HEK293 (cell line): ENCODE measurements at regions not wholly inside any gene's neighbourhood (a gene's known extent, or its start where the extent isn't known, plus 50 kb on each side); places are given as distances from the start of the nearest gene placed in this dataset.

ENCODE experiments used
- CTCF ChIA-PET: fragments of 350-600 bp; formaldehyde crosslinking; extraction: SDS; loops from one replicate; lab custom pipeline; 2021; ENCODE audit warnings: antibody characterized with exemption; lab: Yijun Ruan, JAX
- POLR2A ChIA-PET: fragments of 300-600 bp; formaldehyde crosslinking; extraction: SDS; loops from one replicate; lab custom pipeline; 2020; ENCODE audit warnings: antibody characterized with exemption, inconsistent platforms; lab: Yijun Ruan, JAX
- H3K27ac ChIP-seq: fragments of 200-500 bp; sonication (Bioruptor generic); 2 replicates; pipeline ENCODE4 v1.5.1; 2014; ENCODE audit warnings: low read depth, low read length, control low read depth, inconsistent platforms; ENCODE audit errors: extremely low read depth
- H3K36me3 ChIP-seq, 2 experiments: fragments of 200-500 bp in 1 of 2; sonication (Bioruptor generic) in 1 of 2; 1 replicate in 1 of 2; 2 replicates in 1 of 2; pipeline ENCODE4 v1.5.1; 2014 to 2017; ENCODE audit warnings: inconsistent platforms in 2 of 2, low read length in 2 of 2; ENCODE audit not compliant: control insufficient read depth in 2 of 2, insufficient read depth in 1 of 2
- H3K4me1 ChIP-seq: fragments of 200-500 bp; sonication (Bioruptor generic); 2 replicates; pipeline ENCODE4 v1.5.1; 2014; ENCODE audit warnings: mild to moderate bottlenecking, low read length, inconsistent platforms; ENCODE audit not compliant: control insufficient read depth, insufficient read depth
- H3K4me3 ChIP-seq: 2 replicates; pipeline ENCODE4 v1.5.1; 2011; ENCODE audit warnings: low read depth, mild to moderate bottlenecking, control low read depth, low read length, moderate library complexity
- H3K9me3 ChIP-seq: fragments of 200-500 bp; sonication (Bioruptor generic); 2 replicates; pipeline ENCODE4 v1.5.1; 2014; ENCODE audit warnings: low read depth, low read length, inconsistent platforms; ENCODE audit not compliant: control insufficient read depth, insufficient read depth
- RBAK ChIP-seq: fragments of 450-650 bp; formaldehyde crosslinking; IDR thresholded peaks from 2 replicates; pipeline ENCODE4 v1.5.1; 2016; ENCODE audit warnings: missing biosample characterization, missing genetic modification characterization
- SP7 ChIP-seq: fragments of 450-650 bp; formaldehyde crosslinking; IDR thresholded peaks from 2 replicates; pipeline ENCODE4 v1.5.1; 2016; ENCODE audit warnings: missing biosample characterization, missing genetic modification characterization
- ZFP37 ChIP-seq: fragments of 450-650 bp; formaldehyde crosslinking; IDR thresholded peaks from 2 replicates; pipeline ENCODE4 v1.5.1; 2016; ENCODE audit warnings: missing biosample characterization, missing genetic modification characterization
- ZNF174 ChIP-seq: fragments of 450-650 bp; formaldehyde crosslinking; IDR thresholded peaks from 2 replicates; pipeline ENCODE4 v1.5.0; 2017; ENCODE audit warnings: missing biosample characterization, mild to moderate bottlenecking, missing genetic modification characterization
- ZNF214 ChIP-seq: fragments of 450-650 bp; formaldehyde crosslinking; IDR thresholded peaks from 2 replicates; pipeline ENCODE4 v1.5.1; 2017; ENCODE audit warnings: missing biosample characterization, mild to moderate bottlenecking, missing genetic modification characterization, borderline replicate concordance
- ZNF292 ChIP-seq: fragments of 450-650 bp; formaldehyde crosslinking; IDR thresholded peaks from 2 replicates; pipeline ENCODE4 v1.5.1; 2016; ENCODE audit warnings: low read depth, missing biosample characterization, missing genetic modification characterization, borderline replicate concordance
- ZNF335 ChIP-seq: fragments of 450-650 bp; formaldehyde crosslinking; conservative IDR thresholded peaks from 2 replicates; pipeline ENCODE4 v1.5.1; 2016; ENCODE audit warnings: missing biosample characterization, missing genetic modification characterization
- ZNF514 ChIP-seq: fragments of 450-650 bp; formaldehyde crosslinking; IDR thresholded peaks from 2 replicates; pipeline ENCODE4 v1.5.1; 2016; ENCODE audit warnings: missing biosample characterization, missing genetic modification characterization
- ZNF555 ChIP-seq: fragments of 450-650 bp; formaldehyde crosslinking; conservative IDR thresholded peaks from 2 replicates; pipeline ENCODE4 v1.5.1; 2017; ENCODE audit warnings: missing biosample characterization, mild to moderate bottlenecking, missing genetic modification characterization, inconsistent platforms
- TF ChIP-seq, protein P1 (sequence below): fragments of 450-650 bp; formaldehyde crosslinking; conservative IDR thresholded peaks from 2 replicates; pipeline ENCODE4 v1.5.1; 2016; ENCODE audit warnings: low read depth, missing biosample characterization, missing genetic modification characterization
- TF ChIP-seq, protein P2 (sequence below): fragments of 450-650 bp; formaldehyde crosslinking; IDR thresholded peaks from 2 replicates; pipeline ENCODE4 v1.5.1; 2016; ENCODE audit warnings: missing biosample characterization, missing genetic modification characterization, low read depth
- TF ChIP-seq, protein P3 (sequence below): fragments of 450-650 bp; formaldehyde crosslinking; IDR thresholded peaks from 2 replicates; pipeline ENCODE4 v1.5.1; 2016; ENCODE audit warnings: missing biosample characterization, missing genetic modification characterization, borderline replicate concordance
- TF ChIP-seq, protein P4 (sequence below): fragments of 450-650 bp; formaldehyde crosslinking; IDR thresholded peaks from 2 replicates; pipeline ENCODE4 v1.5.1; 2017; ENCODE audit warnings: missing biosample characterization, missing genetic modification characterization

DNA sequence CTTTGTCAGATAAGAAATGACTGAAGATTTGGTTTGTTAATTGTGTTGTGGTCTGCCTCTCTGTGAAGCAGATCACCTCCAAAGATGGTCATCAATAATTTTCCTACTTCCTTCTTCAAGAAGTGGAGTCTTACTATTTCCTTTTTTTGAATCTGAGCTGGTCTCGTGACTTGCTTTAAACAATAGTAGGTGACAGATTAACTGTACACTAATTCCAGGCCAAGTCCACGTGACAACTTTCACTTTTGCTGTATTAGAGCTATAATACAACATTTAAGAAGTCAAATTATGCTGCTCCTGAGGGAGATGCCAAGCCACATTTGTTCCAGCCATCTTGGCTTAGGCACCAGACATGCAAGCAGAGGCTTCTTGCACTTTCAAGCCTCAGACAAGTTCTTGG is 393.8 kb upstream of the GRID2 start (continued):
- TF ChIP-seq ZNF174 (tag by site-specific recombination) (no peak), SP7 (tag by site-specific recombination) (no peak)
- TF ChIP-seq, all 188 proteins: peak for 0

DNA sequence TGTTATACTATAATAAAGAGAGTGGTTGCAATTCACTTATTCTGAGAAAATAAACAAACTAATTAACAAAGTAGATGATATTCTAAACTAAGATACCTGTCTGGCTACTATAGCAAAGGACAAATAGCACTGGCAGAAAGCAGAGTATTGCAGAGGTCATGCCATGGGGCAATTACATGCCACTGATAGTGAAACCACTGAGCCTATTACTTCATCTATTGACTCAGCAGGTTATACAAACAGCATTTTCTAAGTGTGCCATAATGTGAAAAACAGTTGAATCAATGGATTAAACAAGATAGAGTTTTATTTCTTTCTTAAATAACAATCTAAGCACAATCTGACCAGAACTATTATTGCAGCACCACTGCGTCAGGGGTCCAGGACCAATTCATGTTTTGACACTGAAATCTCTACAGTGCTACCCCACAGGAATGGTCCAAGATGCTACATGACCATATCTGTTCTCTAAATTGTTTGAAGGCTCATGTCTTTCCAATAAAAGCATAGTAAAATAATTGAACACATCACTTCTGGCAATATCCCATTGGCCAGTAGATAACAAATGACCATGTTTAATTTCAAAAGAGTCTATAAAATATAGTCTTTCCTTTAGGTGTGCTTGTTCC is 389.5 kb upstream of the GRID2 start:
- CTCF ChIA-PET: no interaction called here
- POLR2A ChIA-PET: no interaction called here
- H3K9me3 ChIP-seq: no peaks in the 10 kb centered on the region
- H3K36me3 ChIP-seq: no peaks in the 10 kb centered on the region
- H3K4me3 ChIP-seq: no peak overlapping the region
- H3K4me1 ChIP-seq: no peaks in the 10 kb centered on the region
- H3K27ac ChIP-seq: no peak overlapping the region
- TF ChIP-seq ZNF555: no peak
- no peak for TF ChIP-seq ZFP37
- TF ChIP-seq, all 188 proteins: peak for 0

DNA sequence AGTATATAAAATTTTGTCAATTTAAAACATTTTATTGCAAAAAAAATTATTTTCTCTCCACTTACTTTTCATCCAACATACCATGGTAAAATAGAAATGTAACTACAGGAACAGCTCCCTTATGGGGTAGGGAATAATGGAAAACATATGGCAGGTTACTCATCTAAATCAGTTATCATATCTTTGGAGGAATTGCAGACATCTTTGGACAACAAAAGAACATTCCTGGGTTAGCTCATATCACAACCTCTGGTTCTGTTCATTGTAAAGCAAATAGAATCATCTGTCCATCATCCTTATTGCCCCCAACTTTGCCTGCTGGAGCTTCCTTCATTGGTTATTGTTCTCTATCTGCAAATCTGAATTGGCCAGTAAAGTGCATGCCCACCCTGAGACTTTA is 387.5 kb upstream of the GRID2 start:
- H3K4me3 ChIP-seq: no peak overlapping the region
- H3K4me1 ChIP-seq: no peaks in the 10 kb centered on the region
- H3K36me3 ChIP-seq: no peaks in the 10 kb centered on the region
- H3K9me3 ChIP-seq: no peaks in the 10 kb centered on the region
- ChIA-PET POLR2A (no interaction called here), CTCF (no interaction called here)
- no peak for TF ChIP-seq ZNF335 (tag by site-specific recombination)
- no peak for TF ChIP-seq ZNF214 (tag by site-specific recombination)
- no peak for TF ChIP-seq RBAK
- TF ChIP-seq ZFP37: no peak
- TF ChIP-seq, protein P1, sequence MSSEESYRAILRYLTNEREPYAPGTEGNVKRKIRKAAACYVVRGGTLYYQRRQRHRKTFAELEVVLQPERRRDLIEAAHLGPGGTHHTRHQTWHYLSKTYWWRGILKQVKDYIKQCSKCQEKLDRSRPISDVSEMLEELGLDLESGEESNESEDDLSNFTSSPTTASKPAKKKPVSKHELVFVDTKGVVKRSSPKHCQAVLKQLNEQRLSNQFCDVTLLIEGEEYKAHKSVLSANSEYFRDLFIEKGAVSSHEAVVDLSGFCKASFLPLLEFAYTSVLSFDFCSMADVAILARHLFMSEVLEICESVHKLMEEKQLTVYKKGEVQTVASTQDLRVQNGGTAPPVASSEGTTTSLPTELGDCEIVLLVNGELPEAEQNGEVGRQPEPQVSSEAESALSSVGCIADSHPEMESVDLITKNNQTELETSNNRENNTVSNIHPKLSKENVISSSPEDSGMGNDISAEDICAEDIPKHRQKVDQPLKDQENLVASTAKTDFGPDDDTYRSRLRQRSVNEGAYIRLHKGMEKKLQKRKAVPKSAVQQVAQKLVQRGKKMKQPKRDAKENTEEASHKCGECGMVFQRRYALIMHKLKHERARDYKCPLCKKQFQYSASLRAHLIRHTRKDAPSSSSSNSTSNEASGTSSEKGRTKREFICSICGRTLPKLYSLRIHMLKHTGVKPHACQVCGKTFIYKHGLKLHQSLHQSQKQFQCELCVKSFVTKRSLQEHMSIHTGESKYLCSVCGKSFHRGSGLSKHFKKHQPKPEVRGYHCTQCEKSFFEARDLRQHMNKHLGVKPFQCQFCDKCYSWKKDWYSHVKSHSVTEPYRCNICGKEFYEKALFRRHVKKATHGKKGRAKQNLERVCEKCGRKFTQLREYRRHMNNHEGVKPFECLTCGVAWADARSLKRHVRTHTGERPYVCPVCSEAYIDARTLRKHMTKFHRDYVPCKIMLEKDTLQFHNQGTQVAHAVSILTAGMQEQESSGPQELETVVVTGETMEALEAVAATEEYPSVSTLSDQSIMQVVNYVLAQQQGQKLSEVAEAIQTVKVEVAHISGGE (tag by site-specific recombination): no peak
- TF ChIP-seq ZNF514: no peak
- TF ChIP-seq, protein P2, sequence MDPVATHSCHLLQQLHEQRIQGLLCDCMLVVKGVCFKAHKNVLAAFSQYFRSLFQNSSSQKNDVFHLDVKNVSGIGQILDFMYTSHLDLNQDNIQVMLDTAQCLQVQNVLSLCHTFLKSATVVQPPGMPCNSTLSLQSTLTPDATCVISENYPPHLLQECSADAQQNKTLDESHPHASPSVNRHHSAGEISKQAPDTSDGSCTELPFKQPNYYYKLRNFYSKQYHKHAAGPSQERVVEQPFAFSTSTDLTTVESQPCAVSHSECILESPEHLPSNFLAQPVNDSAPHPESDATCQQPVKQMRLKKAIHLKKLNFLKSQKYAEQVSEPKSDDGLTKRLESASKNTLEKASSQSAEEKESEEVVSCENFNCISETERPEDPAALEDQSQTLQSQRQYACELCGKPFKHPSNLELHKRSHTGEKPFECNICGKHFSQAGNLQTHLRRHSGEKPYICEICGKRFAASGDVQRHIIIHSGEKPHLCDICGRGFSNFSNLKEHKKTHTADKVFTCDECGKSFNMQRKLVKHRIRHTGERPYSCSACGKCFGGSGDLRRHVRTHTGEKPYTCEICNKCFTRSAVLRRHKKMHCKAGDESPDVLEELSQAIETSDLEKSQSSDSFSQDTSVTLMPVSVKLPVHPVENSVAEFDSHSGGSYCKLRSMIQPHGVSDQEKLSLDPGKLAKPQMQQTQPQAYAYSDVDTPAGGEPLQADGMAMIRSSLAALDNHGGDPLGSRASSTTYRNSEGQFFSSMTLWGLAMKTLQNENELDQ: no peak
- TF ChIP-seq, protein P3, sequence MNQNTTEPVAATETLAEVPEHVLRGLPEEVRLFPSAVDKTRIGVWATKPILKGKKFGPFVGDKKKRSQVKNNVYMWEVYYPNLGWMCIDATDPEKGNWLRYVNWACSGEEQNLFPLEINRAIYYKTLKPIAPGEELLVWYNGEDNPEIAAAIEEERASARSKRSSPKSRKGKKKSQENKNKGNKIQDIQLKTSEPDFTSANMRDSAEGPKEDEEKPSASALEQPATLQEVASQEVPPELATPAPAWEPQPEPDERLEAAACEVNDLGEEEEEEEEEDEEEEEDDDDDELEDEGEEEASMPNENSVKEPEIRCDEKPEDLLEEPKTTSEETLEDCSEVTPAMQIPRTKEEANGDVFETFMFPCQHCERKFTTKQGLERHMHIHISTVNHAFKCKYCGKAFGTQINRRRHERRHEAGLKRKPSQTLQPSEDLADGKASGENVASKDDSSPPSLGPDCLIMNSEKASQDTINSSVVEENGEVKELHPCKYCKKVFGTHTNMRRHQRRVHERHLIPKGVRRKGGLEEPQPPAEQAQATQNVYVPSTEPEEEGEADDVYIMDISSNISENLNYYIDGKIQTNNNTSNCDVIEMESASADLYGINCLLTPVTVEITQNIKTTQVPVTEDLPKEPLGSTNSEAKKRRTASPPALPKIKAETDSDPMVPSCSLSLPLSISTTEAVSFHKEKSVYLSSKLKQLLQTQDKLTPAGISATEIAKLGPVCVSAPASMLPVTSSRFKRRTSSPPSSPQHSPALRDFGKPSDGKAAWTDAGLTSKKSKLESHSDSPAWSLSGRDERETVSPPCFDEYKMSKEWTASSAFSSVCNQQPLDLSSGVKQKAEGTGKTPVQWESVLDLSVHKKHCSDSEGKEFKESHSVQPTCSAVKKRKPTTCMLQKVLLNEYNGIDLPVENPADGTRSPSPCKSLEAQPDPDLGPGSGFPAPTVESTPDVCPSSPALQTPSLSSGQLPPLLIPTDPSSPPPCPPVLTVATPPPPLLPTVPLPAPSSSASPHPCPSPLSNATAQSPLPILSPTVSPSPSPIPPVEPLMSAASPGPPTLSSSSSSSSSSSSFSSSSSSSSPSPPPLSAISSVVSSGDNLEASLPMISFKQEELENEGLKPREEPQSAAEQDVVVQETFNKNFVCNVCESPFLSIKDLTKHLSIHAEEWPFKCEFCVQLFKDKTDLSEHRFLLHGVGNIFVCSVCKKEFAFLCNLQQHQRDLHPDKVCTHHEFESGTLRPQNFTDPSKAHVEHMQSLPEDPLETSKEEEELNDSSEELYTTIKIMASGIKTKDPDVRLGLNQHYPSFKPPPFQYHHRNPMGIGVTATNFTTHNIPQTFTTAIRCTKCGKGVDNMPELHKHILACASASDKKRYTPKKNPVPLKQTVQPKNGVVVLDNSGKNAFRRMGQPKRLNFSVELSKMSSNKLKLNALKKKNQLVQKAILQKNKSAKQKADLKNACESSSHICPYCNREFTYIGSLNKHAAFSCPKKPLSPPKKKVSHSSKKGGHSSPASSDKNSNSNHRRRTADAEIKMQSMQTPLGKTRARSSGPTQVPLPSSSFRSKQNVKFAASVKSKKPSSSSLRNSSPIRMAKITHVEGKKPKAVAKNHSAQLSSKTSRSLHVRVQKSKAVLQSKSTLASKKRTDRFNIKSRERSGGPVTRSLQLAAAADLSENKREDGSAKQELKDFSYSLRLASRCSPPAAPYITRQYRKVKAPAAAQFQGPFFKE: no peak
- TF ChIP-seq, protein P4, sequence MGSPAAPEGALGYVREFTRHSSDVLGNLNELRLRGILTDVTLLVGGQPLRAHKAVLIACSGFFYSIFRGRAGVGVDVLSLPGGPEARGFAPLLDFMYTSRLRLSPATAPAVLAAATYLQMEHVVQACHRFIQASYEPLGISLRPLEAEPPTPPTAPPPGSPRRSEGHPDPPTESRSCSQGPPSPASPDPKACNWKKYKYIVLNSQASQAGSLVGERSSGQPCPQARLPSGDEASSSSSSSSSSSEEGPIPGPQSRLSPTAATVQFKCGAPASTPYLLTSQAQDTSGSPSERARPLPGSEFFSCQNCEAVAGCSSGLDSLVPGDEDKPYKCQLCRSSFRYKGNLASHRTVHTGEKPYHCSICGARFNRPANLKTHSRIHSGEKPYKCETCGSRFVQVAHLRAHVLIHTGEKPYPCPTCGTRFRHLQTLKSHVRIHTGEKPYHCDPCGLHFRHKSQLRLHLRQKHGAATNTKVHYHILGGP (tag by site-specific recombination): no peak
- TF ChIP-seq ZNF292 (tag by site-specific recombination): no peak
- H3K27ac ChIP-seq: no peak overlapping the region
